ENCODE measurements at regions not wholly inside any gene's neighbourhood (a gene's known extent, or its start where the extent isn't known, plus 50 kb on each side); places are given as distances from the start of the nearest gene placed in this dataset.

GRCh38 chr10:117860135-117860534 is 186.6 kb downstream of the RAB11FIP2 start:
- no peak for DNase-seq (ENCODE audit: low read depth)
- H3K4me3 ChIP-seq (ENCODE audit: low read length): no peak overlapping the region
- no peak for TF ChIP-seq CTCF (conservative IDR thresholded peaks at IDR 0.05; ENCODE audit: low read depth, low read length)

- no peak for DNase-seq (ENCODE audit: low read depth)
- TF ChIP-seq CTCF (conservative IDR thresholded peaks at IDR 0.05; ENCODE audit: low read depth, low read length): peak; percentile 48
- H3K4me3 ChIP-seq (ENCODE audit: low read length): no peak overlapping the region
These were observed 185.9 kb downstream of the RAB11FIP2 start for GRCh38 chr10:117860823-117861222.

GRCh38 chr10:117861329-117861728 is 185.4 kb downstream of the RAB11FIP2 start:
- DNase-seq (ENCODE audit: low read depth): no peak

GRCh38 chr10:117863771-117864170 is 183.0 kb downstream of the RAB11FIP2 start:
- no peak for TF ChIP-seq CTCF (conservative IDR thresholded peaks at IDR 0.05; ENCODE audit: low read depth, low read length)
- no peak for DNase-seq (ENCODE audit: low read depth)
- H3K4me3 ChIP-seq (ENCODE audit: low read length): no peak overlapping the region

More at GRCh38 chr10:117861329-117861728, 185.4 kb downstream of the RAB11FIP2 start:
- H3K4me3 ChIP-seq (ENCODE audit: low read length): no peak overlapping the region
- no peak for TF ChIP-seq CTCF (conservative IDR thresholded peaks at IDR 0.05; ENCODE audit: low read depth, low read length)

GRCh38 chr10:117865945-117866344 is 180.8 kb downstream of the RAB11FIP2 start:
- no peak for TF ChIP-seq CTCF (conservative IDR thresholded peaks at IDR 0.05; ENCODE audit: low read depth, low read length)

GRCh38 chr10:117868151-117868550 is 178.6 kb downstream of the RAB11FIP2 start:
- no peak for TF ChIP-seq CTCF (conservative IDR thresholded peaks at IDR 0.05; ENCODE audit: low read depth, low read length)
- DNase-seq (ENCODE audit: low read depth): no peak
- no peak overlapping the region for H3K4me3 ChIP-seq (ENCODE audit: low read length)

More at GRCh38 chr10:117865945-117866344, 180.8 kb downstream of the RAB11FIP2 start:
- no peak overlapping the region for H3K4me3 ChIP-seq (ENCODE audit: low read length)
- DNase-seq (ENCODE audit: low read depth): no peak

- no peak overlapping the region for H3K4me3 ChIP-seq (ENCODE audit: low read length)
- DNase-seq (ENCODE audit: low read depth): no peak
- TF ChIP-seq CTCF (conservative IDR thresholded peaks at IDR 0.05; ENCODE audit: low read depth, low read length): no peak
These were observed 170.9 kb downstream of the RAB11FIP2 start for GRCh38 chr10:117875793-117876192.

All from retinal pigment epithelial cell (primary cell).